ENCODE measurements at regions not wholly inside any gene's neighbourhood (a gene's known extent, or its start where the extent isn't known, plus 50 kb on each side); places are given as distances from the start of the nearest gene placed in this dataset.
"Not testable (repeated sequence)": the region's sequence is repeated elsewhere in the genome, so short reads cannot be mapped to it uniquely, and the experiment has no call there.

GRCh38 chr7:138370956-138371355 lies 89.1 kb upstream of the TRIM24 start:
- no peak for DNase-seq (ENCODE audit: low spot score)

- no peak for DNase-seq (ENCODE audit: low spot score)
Observed at GRCh38 chr7:138374119-138374693, 85.9 kb upstream of the TRIM24 start.

- no peak for DNase-seq (ENCODE audit: low spot score)
Observed at GRCh38 chr7:138377306-138377705, 82.8 kb upstream of the TRIM24 start.

- DNase-seq (ENCODE audit: low spot score): no peak
Observed at GRCh38 chr7:138378741-138379559, 81.1 kb upstream of the TRIM24 start.

GRCh38 chr7:138382862-138383565 lies 77.0 kb upstream of the TRIM24 start:
- DNase-seq (ENCODE audit: low spot score): no peak

- DNase-seq (ENCODE audit: low spot score): no peak
Observed at GRCh38 chr7:138386821-138387220, 73.2 kb upstream of the TRIM24 start.

- no peak for DNase-seq (ENCODE audit: low spot score)
Observed at GRCh38 chr7:138387755-138388475, 72.1 kb upstream of the TRIM24 start.

GRCh38 chr7:138388673-138389491 lies 71.2 kb upstream of the TRIM24 start:
- no peak for DNase-seq (ENCODE audit: low spot score)

- DNase-seq (ENCODE audit: low spot score): no peak
Observed at GRCh38 chr7:138395763-138396162, 64.3 kb upstream of the TRIM24 start.

GRCh38 chr7:138396251-138397070 lies 63.6 kb upstream of the TRIM24 start:
- DNase-seq (ENCODE audit: low spot score): no peak

GRCh38 chr7:138397071-138397433 lies 63.0 kb upstream of the TRIM24 start:
- not testable (repeated sequence) for DNase-seq (ENCODE audit: low spot score)

- no peak for DNase-seq (ENCODE audit: low spot score)
Observed at GRCh38 chr7:138398857-138399256, 61.2 kb upstream of the TRIM24 start.

GRCh38 chr7:138400400-138400886 lies 59.6 kb upstream of the TRIM24 start:
- no peak for DNase-seq (ENCODE audit: low spot score)

- DNase-seq (ENCODE audit: low spot score): no peak
Observed at GRCh38 chr7:138402749-138403148, 57.3 kb upstream of the TRIM24 start.

- no peak for DNase-seq (ENCODE audit: low spot score)
Observed at GRCh38 chr7:138405496-138405895, 54.6 kb upstream of the TRIM24 start.

GRCh38 chr7:138407792-138408191 lies 52.3 kb upstream of the TRIM24 start:
- no peak for DNase-seq (ENCODE audit: low spot score)
